ENCODE measurements at regions not wholly inside any gene's neighbourhood (a gene's known extent, or its start where the extent isn't known, plus 50 kb on each side); places are given as distances from the start of the nearest gene placed in this dataset.

DNA sequence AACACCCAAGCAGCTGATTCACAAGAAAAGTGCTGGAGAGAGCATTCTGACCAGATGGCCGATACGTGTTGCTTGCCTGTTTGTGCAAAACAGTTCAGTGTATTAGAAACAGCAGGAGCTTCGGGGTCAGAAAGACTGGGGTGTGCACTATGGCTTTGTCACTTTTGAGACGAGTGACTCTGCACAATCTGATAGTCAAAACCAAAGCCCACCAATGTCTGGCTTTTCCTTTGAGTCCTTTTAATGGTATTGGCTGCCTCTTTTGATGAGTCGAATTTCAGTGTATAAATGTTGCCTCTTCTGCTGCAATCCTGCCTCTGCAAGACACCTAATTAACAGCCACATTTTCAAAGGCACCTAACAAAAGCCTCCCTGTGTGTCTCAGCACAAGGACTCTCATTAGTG is 444.6 kb downstream of the AJAP1 start:
- no peak for DNase-seq

GRCh38 chr1:5093042-5093441 is 438.6 kb downstream of the AJAP1 start:
- DNase-seq: no peak

GRCh38 chr1:5084676-5085075 is 430.3 kb downstream of the AJAP1 start:
- DNase-seq: no peak

DNA sequence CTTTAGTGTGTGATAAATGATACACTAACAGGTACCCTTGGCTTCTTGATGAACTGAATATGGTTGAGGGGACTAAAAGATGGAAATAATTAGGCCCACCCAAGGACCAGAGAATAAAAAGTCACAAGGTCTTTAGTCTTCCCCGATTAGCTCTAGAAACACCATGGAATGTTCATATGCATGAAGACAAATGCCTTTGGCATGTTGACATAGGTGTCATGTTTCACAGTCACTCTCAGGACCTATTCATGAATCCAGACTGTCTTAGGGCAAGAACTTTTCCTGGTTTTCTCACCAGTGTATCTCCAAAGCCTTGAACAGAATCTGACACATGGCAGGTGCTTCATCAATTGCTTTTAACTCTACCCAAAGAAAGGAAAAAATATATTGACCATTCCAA is 412.8 kb downstream of the AJAP1 start:
- no peak for DNase-seq

DNA sequence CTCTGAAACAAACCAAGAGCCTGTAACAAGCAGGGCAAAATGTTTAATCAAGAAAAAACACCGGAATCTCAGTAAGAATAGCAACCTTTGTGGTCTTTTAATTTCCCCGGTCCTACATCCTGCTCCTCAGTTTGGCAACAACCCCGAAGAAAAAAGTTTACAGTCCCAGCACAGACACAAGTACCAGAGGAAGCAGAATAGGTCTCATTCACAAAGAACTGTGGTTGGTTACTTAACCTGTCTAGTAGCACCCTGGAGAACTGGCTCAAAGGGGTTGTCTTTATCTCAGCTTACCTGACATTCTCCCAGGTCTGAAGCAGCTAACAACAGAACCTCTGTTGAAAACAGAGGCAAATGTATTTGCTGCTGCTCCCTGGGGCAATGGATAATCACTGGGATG is 399.3 kb downstream of the AJAP1 start:
- no peak for DNase-seq

DNA sequence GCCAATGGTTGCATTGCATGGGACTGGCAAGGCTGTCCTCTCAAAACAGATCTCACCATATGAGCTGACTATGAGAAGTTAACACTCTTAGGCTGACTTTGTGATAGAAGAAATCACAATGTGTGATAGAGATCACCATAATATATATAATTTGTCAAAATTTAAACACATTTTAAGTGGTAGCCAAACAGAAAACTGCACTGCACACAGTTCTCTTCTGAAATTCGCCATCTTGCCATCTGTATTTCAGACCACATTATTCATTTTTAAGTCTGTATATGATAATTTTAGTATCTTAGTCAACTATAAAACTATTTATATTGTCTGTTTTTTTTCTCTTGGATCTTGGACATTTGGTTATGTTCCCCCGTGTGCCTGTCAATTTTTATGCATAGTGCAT is 374.7 kb downstream of the AJAP1 start:
- DNase-seq: no peak

DNA sequence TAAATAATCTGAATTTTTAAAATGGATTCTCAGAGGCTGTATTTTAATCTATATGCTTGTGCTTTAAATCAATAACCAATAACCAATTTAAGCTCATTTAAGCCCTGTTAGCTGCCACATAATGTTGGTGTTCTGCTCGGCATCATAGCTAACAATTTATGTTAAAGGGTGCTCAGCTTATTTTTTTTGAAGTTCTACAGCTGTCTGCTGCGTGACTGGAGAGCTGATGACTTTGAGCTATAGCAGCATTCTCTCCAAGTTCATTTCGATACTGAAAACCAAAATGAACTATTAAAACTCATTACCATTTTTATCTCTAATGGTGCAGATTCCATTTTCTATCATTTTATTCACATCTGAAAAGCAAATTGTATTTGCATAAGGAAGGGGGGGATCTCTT is 357.8 kb downstream of the AJAP1 start:
- no peak for DNase-seq

DNA sequence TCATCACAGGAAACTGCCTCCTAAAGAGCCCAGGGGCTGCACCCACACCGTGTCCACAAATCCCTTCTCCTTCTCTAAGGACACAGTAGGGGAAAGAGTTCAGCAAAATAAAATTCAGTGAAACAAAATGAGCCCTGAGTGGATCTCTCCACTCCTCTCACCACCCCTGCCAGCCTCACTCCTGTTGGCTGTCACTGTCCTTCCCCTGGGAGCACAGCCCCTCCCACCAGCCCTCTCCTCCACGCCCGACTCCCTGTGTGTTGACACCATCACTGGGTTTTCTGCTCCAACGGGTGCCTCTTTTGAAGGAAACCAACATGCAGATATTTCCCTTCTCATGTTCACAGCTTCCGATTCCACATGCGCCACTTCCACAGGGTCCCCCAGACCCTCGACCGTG is 356.2 kb downstream of the AJAP1 start:
- no peak for DNase-seq

DNA sequence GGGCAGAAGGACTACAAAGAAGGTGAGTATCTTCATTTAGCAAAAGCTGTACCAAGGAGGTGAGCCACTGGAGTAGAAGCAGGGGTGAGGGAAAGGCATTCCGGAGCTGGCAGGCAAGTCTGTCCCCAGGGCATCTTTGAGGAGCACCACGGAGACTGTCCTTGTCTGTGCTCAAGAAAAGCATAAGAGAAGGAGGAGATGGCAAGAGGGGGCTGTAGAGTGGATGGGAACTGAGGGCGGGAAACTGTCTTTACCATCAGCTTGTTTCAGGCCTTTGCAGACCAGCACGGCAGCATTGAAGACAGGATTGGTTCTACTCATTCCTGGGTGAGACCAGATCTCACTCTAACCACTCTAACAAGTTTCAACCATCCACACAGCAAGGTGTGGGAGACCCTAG is 355.8 kb downstream of the AJAP1 start:
- DNase-seq: no peak

- no peak for DNase-seq
Observed at GRCh38 chr1:5009376-5010065, 355.1 kb downstream of the AJAP1 start.

DNA sequence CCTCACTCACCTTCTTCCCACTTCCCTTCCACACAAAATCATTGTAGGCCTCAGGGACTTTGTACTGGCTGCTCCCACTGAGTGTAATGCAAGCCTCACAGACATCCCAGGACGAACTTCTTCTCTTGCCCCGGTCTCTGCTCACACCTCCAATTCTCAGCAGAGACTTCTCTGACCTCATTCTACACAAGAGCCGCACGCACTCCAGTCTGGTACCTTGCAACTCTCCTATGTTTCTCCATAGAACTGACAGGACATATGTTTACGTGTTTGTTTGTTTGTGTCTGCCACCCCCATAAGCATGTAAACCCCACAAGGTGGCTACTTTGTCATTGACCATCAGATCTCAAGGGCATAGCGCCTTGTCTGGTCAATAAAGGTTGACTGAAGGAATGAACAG is 350.8 kb downstream of the AJAP1 start:
- DNase-seq: no peak

GRCh38 chr1:5002676-5003075 is 348.3 kb downstream of the AJAP1 start:
- no peak for DNase-seq

DNA sequence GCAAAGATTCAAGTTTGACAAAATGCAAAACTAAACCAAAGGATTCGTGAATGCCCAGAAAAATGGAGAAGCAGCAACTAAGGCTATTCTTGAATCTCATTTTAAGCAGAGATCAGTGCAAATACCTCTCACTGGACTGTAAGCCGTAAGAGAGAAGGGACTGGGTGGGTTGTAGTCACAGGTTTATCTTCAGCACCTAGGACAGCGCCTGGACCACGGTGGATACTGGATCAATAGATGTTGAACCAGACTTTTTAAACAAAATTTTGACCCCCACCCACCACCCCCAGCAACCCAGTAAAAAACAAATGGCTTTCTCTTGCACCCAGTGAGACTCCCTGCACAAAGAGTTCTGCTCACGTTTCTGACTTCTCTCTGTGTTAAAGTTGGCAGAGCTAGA is 347.1 kb downstream of the AJAP1 start:
- no peak for DNase-seq

- DNase-seq: no peak
Observed at GRCh38 chr1:4986306-4986705, 331.9 kb downstream of the AJAP1 start.

DNA sequence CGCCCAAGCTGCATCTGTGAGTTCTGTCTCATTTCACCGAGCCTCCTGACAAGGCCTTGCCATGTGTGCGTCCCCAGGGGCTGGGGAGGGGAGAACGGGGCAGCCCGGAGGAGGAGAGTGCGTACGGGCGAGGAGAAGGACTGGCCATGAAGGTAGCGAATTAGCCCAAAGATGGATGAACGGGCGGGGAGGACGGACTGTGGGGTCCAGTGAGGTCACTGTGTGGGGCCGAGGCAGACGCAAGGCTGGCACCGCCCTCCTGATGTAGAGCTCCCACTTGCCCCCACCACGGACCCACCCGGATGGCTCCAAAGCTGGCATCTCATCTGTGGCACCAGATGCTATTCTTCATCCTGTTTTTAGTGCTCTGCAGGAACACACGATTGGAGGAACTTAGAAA is 330.4 kb downstream of the AJAP1 start:
- no peak for DNase-seq

- no peak for DNase-seq
Observed at GRCh38 chr1:4980211-4980610, 325.8 kb downstream of the AJAP1 start.

DNA sequence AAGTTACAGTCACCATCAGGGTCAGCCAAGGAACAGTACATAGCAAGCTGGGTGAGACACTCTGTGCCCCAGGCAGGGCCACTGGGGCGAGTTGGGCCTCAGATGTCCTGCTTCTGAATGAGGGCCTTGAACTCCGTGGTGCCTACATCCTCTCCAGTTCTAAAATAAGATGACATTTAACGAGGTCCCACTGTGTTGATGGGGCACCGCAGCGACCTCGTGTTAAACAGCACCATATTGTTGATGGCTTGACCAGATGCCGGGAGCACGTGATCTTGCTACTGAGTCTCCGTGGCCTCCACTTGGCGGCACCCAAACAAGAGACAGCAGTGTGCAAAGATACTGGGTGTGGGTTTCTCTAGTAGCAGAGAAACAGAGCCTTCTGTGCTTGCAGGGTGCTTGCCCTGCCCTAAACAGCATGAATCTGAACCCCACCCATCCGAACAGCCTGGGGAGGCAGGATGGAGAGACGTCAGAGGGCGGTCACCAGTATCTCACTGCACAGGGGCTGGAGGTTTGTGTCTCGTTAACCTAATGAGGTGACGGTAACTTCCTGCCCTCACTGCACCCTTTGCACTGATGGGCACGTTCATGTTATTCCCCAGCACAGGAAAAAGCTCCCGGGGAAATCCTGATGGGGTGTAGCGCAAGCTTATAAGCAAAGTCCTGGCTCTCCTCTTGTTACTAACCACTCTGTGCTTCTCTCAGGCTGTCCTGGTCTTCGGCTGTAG is 324.4 kb downstream of the AJAP1 start:
- no peak for DNase-seq

GRCh38 chr1:4977701-4978100 is 323.3 kb downstream of the AJAP1 start:
- no peak for DNase-seq

DNA sequence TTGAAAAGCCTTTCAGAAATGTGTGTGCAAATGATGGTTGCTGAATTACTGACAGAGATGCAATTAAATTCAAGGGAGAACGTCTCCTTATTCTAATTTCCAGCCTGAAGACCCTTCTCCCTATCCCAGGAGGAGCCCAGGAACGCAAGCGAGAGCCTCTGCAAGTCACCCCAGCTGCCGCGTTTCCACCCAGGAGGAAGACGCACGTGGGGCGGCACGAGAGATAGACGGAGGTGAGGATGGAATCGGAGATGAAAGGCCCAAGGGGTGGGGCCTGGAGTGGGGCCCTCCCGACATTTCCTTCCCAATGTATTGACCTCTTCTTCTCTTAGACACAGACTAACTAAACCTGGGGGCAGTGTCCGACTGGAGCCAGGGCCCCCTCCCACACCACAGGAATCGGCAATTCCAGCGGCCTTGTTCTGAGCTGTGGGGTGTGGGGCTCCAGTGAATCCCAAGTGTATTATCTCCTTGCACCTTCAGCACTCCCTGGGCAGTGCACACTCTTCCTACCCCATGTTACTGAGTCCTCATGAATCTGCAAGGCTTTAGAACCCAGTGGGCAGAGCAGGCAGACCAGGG is 322.5 kb downstream of the AJAP1 start:
- no peak for DNase-seq

GRCh38 chr1:4975856-4976255 is 321.4 kb downstream of the AJAP1 start:
- DNase-seq: no peak

DNA sequence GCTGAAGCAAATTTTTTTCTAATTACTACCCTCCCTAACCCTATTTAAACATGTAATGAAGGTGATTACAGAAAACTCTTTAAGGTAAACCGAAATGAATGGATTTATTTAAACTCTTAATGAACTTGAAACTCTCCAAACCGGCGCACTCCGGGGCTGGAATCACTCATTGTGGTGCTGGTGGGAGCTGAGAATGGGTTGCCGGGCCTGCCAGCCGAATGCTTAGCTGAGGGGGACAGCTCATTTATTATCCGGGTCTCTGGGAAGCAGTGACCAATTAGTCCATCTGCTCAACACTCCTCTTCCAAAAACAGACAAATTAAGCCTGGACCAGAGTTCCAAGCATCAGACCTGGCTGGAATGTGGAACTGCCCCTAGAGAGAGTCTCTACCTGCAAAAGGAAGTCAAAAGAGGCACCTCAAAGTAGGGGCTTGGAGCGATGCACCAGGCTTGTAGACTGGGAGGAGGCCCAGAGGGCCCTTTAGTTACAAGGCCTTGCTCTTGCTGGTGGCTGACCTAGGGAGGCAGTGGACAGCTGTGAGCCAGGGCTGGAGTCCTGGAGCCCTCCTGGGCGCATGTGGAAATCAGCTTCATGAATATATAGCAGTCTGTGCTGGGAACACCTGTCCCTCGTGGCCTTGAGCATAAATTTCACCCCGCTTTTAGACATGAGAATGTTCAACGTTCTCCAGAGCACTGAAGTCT is 320.7 kb downstream of the AJAP1 start:
- no peak for DNase-seq

DNA sequence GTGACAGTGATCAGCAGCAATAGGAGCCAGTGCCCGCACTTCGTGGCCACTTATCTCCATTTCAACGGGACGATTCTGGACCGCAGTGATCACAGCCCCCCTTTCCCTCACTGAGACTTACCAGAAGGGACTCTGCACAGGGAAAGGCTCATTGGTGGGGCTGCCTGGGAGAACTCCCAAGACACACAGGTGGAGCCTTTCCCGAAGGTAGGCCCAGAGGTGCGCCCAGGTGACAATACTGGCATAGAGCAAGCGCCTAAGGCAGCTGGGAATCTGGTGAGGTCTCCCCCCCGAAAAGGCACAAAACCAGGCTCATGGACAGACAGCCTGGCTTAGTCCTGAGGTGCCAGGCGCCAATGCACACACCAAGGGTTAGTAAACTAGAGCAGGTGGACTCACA is 318.9 kb downstream of the AJAP1 start:
- no peak for DNase-seq

DNA sequence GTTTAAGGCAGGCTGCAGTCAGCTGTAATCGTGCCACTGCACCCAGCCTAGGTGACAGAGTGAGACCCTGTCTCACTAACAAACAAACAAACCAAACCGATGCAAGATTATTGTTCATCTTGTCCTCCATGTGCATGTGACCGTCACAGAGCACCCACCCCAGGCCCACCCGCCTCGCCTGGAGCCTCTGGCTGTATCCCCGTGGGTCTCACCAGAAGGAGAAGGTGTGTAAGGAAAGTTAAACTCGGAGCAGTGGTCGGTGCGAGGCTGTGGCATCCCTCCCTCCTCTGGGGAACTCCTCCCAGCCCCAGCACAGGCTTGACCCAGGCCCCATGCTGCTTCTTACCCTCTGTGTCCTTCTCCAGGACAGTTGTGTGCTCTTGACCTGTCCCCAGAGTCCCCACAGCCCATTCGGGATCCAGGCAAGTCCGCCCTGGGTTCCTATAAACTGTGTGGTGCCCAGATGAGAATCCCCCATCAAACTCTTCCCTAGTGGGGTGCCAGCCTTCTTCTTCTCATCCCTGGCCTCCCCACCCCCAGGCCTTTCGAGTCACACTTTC is 318.4 kb downstream of the AJAP1 start:
- no peak for DNase-seq

GRCh38 chr1:4971666-4972065 is 317.3 kb downstream of the AJAP1 start:
- no peak for DNase-seq

Measured in activated CD4-positive, alpha-beta T cell treated with anti-CD3 and anti-CD28 coated beads for 4 hours (primary cell).